Activated naive CD4-positive, alpha-beta T cell treated with anti-CD3 and anti-CD28 coated beads, Interleukin-2, amount 50 U/mL, for 24 hours (primary cell): ENCODE measurements at regions not wholly inside any gene's neighbourhood (a gene's known extent, or its start where the extent isn't known, plus 50 kb on each side); places are given as distances from the start of the nearest gene placed in this dataset.
"Not testable (repeated sequence)": the region's sequence is repeated elsewhere in the genome, so short reads cannot be mapped to it uniquely, and the experiment has no call there.

ENCODE experiments used
- H3K27ac Mint-ChIP-seq: one replicate; pipeline ENCODE4 v1.8.0; 2021; ENCODE audit warnings: mild to moderate bottlenecking, mixed read lengths
- H3K27me3 Mint-ChIP-seq: one replicate; pipeline ENCODE4 v1.8.0; 2021; ENCODE audit warnings: mixed read lengths
- H3K36me3 Mint-ChIP-seq: one replicate; pipeline ENCODE4 v1.8.0; 2021; ENCODE audit warnings: mixed read lengths
- H3K4me1 Mint-ChIP-seq: one replicate; pipeline ENCODE4 v1.8.0; 2021; ENCODE audit warnings: mixed read lengths
- H3K4me3 Mint-ChIP-seq: one replicate; pipeline ENCODE4 v1.8.0; 2021; ENCODE audit warnings: mild to moderate bottlenecking, mixed read lengths
- H3K9me3 Mint-ChIP-seq: one replicate; pipeline ENCODE4 v1.8.0; 2021; ENCODE audit warnings: mixed read lengths

- Mint-ChIP-seq H3K4me1 (no peaks in the 10 kb centered on the region), H3K27ac (no peak overlapping the region), H3K36me3 (no peaks in the 10 kb centered on the region), H3K4me3 (no peak overlapping the region), H3K27me3 (peaks cover 4% of the 10 kb centered on the region), H3K9me3 (peaks cover 4% of the 10 kb centered on the region)
Measured at GRCh38 chr6:18613319-18613925, 226.3 kb downstream of the RNF144B start.

DNA sequence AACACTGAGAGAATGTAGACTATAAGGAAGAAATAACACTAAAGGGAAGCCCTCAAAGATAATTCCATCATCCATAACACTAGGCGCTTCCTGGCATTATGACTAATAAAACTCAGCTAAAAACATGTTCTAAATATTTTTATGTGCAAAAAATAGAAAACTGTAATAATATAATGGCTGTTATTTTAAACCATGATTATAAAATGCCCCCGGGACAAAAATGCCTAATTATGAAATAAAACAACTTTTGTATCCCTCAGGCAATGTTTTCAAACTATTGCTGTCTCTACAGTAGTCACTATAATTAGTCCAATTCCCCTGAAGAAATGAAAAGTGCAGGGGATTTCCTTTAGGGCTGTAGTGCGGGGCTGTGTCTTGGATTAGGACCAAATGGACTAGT lies 242.4 kb downstream of the RNF144B start:
- H3K27ac Mint-ChIP-seq = no peak overlapping the region
- H3K27me3 Mint-ChIP-seq = no peaks in the 10 kb centered on the region
- no peaks in the 10 kb centered on the region for H3K36me3 Mint-ChIP-seq
- H3K9me3 Mint-ChIP-seq = no peaks in the 10 kb centered on the region
- no peak overlapping the region for H3K4me3 Mint-ChIP-seq
- H3K4me1 Mint-ChIP-seq = no peaks in the 10 kb centered on the region

DNA sequence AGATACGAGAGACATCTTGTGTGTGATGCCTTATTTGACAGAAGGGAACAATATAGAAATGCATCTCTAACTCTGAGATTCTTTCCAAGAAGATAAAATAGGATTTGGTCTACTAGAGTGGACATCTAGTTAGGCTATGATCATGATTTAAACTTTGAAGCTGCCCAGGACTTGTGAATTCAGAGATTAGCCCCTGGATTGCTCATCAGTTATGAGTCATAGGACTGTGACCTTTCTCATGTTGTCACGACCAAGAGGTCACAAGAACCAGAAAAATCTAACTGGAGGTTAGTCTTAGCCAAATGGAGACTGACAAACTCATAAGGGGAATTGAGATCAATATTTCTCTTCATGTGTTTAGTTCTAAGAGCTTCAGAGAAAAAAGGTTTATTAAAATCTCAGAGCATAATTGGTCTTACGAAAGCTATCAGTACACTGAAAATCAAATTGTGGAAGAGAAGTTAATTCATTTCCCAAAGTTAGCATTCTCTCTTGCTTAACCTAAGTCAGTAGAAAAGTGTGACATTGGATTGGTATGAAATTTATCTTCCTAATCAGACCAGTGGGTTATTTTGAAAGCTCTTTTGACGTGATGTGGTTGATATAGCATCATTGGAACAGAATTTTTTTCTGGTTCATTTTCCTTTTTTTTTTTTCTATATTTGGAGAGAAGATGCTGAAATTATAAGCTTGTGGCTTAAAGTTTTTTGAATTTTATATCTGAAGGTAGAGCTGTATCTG lies 245.7 kb downstream of the RNF144B start:
- no peaks in the 10 kb centered on the region for H3K27me3 Mint-ChIP-seq
- H3K4me3 Mint-ChIP-seq = no peak overlapping the region
- no peaks in the 10 kb centered on the region for H3K36me3 Mint-ChIP-seq
- no peaks in the 10 kb centered on the region for H3K4me1 Mint-ChIP-seq
- H3K27ac Mint-ChIP-seq = no peak overlapping the region
- H3K9me3 Mint-ChIP-seq = peaks cover under 1% of the 10 kb centered on the region

GRCh38 chr6:18634912-18635311 lies 247.8 kb downstream of the RNF144B start:
- peaks cover 5% of the 10 kb centered on the region for H3K9me3 Mint-ChIP-seq
- no peak overlapping the region for H3K4me3 Mint-ChIP-seq
- H3K4me1 Mint-ChIP-seq = no peaks in the 10 kb centered on the region
- no peaks in the 10 kb centered on the region for H3K36me3 Mint-ChIP-seq
- no peaks in the 10 kb centered on the region for H3K27me3 Mint-ChIP-seq
- H3K27ac Mint-ChIP-seq = no peak overlapping the region

DNA sequence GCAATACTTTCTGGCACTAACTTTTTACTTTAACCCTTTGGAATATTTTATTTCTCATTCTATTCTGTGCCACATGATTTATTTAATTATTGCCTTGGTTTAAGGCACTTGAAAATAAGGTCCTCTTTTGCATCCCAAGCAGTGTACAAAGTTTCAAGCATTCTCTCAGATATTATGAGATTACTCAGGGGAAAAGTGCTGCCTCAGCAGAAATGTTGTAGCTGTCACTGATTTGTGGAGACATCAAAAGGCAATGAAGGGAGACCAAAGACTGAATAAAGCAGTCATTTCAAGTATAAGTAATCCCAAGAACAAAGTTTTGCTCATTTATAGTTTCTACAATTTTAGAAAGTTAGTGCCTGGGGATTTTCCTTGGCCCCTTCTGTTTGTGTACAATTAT lies 253.0 kb downstream of the RNF144B start:
- Mint-ChIP-seq H3K4me1 (no peaks in the 10 kb centered on the region), H3K27ac (no peak overlapping the region), H3K36me3 (no peaks in the 10 kb centered on the region), H3K9me3 (peaks cover 11% of the 10 kb centered on the region), H3K4me3 (no peak overlapping the region), H3K27me3 (peaks cover 2% of the 10 kb centered on the region)

GRCh38 chr6:18640754-18641153 lies 253.6 kb downstream of the RNF144B start:
- H3K27me3 Mint-ChIP-seq = peaks cover 2% of the 10 kb centered on the region
- H3K27ac Mint-ChIP-seq = no peak overlapping the region
- no peak overlapping the region for H3K4me3 Mint-ChIP-seq
- H3K36me3 Mint-ChIP-seq = no peaks in the 10 kb centered on the region
- no peaks in the 10 kb centered on the region for H3K4me1 Mint-ChIP-seq
- peaks cover 11% of the 10 kb centered on the region for H3K9me3 Mint-ChIP-seq

- Mint-ChIP-seq H3K4me3 (no peak overlapping the region), H3K27me3 (no peaks in the 10 kb centered on the region), H3K9me3 (peaks cover 24% of the 10 kb centered on the region), H3K27ac (no peak overlapping the region), H3K36me3 (no peaks in the 10 kb centered on the region), H3K4me1 (no peaks in the 10 kb centered on the region)
Measured at GRCh38 chr6:18654821-18655220, 267.7 kb downstream of the RNF144B start.

- no peaks in the 10 kb centered on the region for H3K36me3 Mint-ChIP-seq
- H3K27me3 Mint-ChIP-seq = no peaks in the 10 kb centered on the region
- peaks cover 24% of the 10 kb centered on the region for H3K9me3 Mint-ChIP-seq
- no peaks in the 10 kb centered on the region for H3K4me1 Mint-ChIP-seq
- H3K4me3 Mint-ChIP-seq = no peak overlapping the region
- no peak overlapping the region for H3K27ac Mint-ChIP-seq
Measured at GRCh38 chr6:18656506-18656905, 269.4 kb downstream of the RNF144B start.

GRCh38 chr6:18659994-18660393 lies 272.8 kb downstream of the RNF144B start:
- H3K36me3 Mint-ChIP-seq, H3K4me1 Mint-ChIP-seq, H3K4me3 Mint-ChIP-seq, H3K27ac Mint-ChIP-seq, H3K27me3 Mint-ChIP-seq: not testable (repeated sequence)
- peaks cover 18% of the 10 kb centered on the region for H3K9me3 Mint-ChIP-seq

- H3K36me3 Mint-ChIP-seq = no peaks in the 10 kb centered on the region
- H3K27me3 Mint-ChIP-seq = no peaks in the 10 kb centered on the region
- H3K4me3 Mint-ChIP-seq = no peak overlapping the region
- no peaks in the 10 kb centered on the region for H3K4me1 Mint-ChIP-seq
- peaks cover 7% of the 10 kb centered on the region for H3K9me3 Mint-ChIP-seq
- no peak overlapping the region for H3K27ac Mint-ChIP-seq
Measured at GRCh38 chr6:18663011-18663410, 275.9 kb downstream of the RNF144B start.

DNA sequence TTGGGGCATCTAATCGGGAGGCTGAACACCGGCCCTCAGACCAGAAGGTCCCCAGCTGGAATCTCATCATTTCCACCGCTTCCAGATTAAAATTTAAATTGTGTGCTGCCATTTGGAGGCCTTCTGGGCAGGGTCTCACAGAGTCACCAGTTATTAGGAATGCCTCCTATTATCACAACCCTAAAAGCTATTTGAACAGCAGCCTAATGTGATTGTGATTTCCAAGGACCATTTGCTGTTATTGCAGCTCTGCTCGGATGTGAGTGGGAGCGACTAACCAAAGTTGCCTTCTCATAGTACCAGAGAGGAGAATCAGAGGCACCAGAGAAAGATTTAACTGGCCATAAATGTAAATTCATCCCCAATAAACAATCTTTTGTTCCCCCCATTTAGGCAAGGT lies 277.3 kb downstream of the RNF144B start:
- H3K4me3 Mint-ChIP-seq = no peak overlapping the region
- H3K9me3 Mint-ChIP-seq = peaks cover 2% of the 10 kb centered on the region
- H3K27ac Mint-ChIP-seq = no peak overlapping the region
- H3K4me1 Mint-ChIP-seq = no peaks in the 10 kb centered on the region
- no peaks in the 10 kb centered on the region for H3K27me3 Mint-ChIP-seq
- no peaks in the 10 kb centered on the region for H3K36me3 Mint-ChIP-seq

- Mint-ChIP-seq H3K27ac (no peak overlapping the region), H3K9me3 (no peaks in the 10 kb centered on the region), H3K4me3 (no peak overlapping the region), H3K27me3 (no peaks in the 10 kb centered on the region), H3K36me3 (no peaks in the 10 kb centered on the region), H3K4me1 (no peaks in the 10 kb centered on the region)
Measured at GRCh38 chr6:18667612-18668011, 280.5 kb downstream of the RNF144B start.

GRCh38 chr6:18668994-18669393 lies 281.8 kb downstream of the RNF144B start:
- Mint-ChIP-seq H3K9me3 (no peaks in the 10 kb centered on the region), H3K4me1 (no peaks in the 10 kb centered on the region), H3K27me3 (no peaks in the 10 kb centered on the region), H3K27ac (no peak overlapping the region), H3K4me3 (no peak overlapping the region), H3K36me3 (no peaks in the 10 kb centered on the region)

DNA sequence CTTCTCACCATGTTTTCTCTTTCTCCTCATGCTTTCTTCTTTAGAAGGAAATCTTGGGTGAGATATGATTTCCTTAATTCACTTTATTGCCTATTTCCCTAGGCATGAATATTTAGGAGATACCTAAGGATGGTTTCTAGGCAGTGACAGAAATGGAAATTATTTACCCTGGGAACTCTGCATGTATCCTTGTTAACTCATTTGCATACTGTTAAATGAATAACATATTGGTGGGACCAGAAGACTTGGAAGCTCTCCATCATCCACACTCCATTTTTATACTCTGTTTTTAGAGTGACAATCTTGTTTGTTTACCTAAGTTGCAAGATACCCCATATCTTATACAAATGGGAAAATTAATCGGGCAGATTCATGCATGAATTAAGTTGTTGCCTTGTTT lies 285.7 kb downstream of the RNF144B start:
- H3K4me3 Mint-ChIP-seq = no peak overlapping the region

DNA sequence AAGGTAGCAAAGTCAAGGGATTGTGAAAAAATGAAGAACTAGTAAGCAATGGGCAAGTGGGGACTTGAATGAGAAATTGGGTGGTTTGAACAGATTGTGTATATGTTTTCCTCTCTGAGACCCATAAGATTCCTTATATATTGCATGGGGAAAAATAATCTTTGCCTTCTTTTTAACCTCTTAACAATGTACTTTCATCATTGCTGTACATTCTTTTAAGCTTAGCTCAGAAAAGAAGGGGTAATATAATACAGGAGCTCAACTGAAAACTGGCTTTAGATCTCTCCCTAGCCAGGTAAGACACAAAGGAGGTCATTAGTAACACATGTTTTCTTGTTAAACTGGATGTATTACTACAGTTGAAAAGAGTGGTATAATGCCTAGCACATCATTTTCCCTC lies 287.2 kb downstream of the RNF144B start:
- Mint-ChIP-seq H3K4me3 (no peak overlapping the region), H3K27ac (no peak overlapping the region), H3K36me3 (no peaks in the 10 kb centered on the region), H3K27me3 (no peaks in the 10 kb centered on the region), H3K4me1 (no peaks in the 10 kb centered on the region), H3K9me3 (no peaks in the 10 kb centered on the region)

More for the DNA sequence above, 285.7 kb downstream of the RNF144B start:
- H3K9me3 Mint-ChIP-seq = no peaks in the 10 kb centered on the region
- no peak overlapping the region for H3K27ac Mint-ChIP-seq
- H3K27me3 Mint-ChIP-seq = no peaks in the 10 kb centered on the region
- no peaks in the 10 kb centered on the region for H3K4me1 Mint-ChIP-seq
- H3K36me3 Mint-ChIP-seq = no peaks in the 10 kb centered on the region

DNA sequence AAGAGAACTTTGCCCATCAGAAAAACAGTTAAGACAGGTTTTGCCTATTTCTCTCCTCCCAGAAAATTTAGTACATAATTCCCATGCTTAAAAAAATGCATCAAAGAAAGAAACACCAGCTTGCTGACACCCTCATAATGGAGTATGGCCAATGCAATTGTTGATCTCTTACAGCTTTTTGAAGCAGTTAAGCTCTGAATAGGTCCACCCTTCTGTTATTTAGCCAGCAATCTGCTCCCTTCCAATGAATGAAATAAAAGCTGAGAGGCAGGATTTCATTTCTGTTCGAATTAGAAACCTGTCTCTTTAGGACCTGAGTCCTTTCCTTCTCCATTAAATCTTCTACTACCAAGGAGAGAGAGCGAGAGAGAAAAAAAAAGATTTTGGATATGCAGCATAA lies 288.7 kb downstream of the RNF144B start:
- no peaks in the 10 kb centered on the region for H3K36me3 Mint-ChIP-seq
- no peaks in the 10 kb centered on the region for H3K27me3 Mint-ChIP-seq
- no peaks in the 10 kb centered on the region for H3K4me1 Mint-ChIP-seq
- H3K27ac Mint-ChIP-seq = no peak overlapping the region
- H3K9me3 Mint-ChIP-seq = no peaks in the 10 kb centered on the region
- no peak overlapping the region for H3K4me3 Mint-ChIP-seq

GRCh38 chr6:18676548-18676947 lies 289.4 kb downstream of the RNF144B start:
- H3K27me3 Mint-ChIP-seq = no peaks in the 10 kb centered on the region
- H3K4me3 Mint-ChIP-seq = no peak overlapping the region
- no peaks in the 10 kb centered on the region for H3K36me3 Mint-ChIP-seq
- no peak overlapping the region for H3K27ac Mint-ChIP-seq
- H3K9me3 Mint-ChIP-seq = no peaks in the 10 kb centered on the region
- no peaks in the 10 kb centered on the region for H3K4me1 Mint-ChIP-seq
